NCI-H510A (cell line): ENCODE measurements at regions not wholly inside any gene's neighbourhood (a gene's known extent, or its start where the extent isn't known, plus 50 kb on each side); places are given as distances from the start of the nearest gene placed in this dataset.

Experiments used
- DNase-seq: peaks from one replicate; lab custom pipeline; 2025; lab: John Stamatoyannopoulos, UW

DNA sequence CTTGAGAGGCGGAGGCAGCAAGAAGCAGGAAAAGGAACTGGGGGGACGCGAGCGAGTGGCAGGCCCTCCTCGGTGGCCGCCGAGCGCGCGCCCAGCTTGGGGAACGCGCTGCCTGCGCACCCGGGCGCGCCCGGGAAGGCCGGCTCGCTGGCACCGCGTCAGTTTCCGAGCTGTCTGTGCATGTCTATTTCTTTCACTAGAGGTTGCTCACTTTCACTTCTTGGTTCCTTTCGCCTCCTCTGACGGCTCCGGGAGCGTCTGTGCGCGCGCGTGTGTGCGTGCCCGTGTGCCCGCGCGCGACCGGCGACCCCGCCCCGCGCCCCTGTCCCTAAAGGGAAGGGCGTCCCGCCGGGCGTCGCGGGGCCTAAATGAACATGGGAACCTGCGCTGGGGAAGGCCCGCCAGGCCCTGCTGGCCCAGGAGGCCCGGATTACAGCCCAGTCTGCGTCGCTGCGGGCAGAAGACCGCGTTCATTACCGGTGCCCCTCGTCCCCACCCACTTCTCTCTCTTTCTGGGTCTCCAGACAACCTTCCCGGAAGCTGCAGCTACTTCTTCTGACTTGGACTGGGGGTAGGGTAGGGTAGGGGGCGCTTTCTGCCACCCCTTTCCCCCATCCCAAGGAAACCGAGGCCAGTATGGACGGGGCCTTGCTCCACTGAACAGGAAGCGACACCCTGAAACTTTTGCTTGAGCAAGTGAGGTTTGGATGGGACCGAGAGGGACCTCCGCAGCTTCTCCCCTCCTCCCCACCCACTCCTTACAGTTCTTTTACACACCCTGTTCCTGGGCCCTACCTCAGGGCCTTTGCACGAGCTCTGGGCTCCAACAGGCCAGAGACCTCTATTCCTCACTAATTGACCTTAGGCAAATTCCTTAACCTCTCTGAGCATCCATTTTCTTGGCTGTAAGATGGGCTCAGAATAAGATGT is 205.8 kb upstream of the IER5L start:
- DNase-seq, result peak; percentile 72

DNA sequence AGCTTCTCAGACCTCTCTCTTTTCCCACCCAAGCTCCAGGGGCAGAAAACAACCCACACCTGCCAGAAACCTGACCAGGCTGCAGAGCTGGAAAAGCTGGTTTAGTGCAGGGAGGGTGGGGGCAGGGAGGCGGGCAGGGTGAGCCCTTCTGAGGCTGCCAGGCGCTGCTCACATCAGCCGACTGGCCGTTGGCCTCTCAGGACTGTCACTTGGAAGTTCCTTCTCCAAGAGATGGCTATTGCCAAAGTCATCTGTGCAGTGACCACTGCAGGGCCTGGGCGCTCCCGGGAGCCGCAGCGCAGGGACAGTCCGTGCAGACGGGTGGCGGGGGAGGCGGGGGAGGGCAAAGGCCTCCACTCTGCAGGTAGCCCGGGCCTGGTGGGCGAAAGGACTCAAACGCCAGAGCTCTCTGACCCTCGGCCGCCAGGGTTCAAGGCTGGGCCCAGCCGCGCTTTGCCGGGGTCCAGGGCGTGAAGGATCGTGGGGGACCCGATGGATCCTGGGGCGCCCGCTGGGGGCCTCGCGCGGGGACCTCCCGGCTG is 205.0 kb upstream of the IER5L start:
- peak; percentile 84 for DNase-seq

GRCh38 chr9:129382281-129383018 is 204.4 kb upstream of the IER5L start:
- peak; percentile 82 for DNase-seq

GRCh38 chr9:129381481-129381957 is 203.5 kb upstream of the IER5L start:
- DNase-seq, result no peak

DNA sequence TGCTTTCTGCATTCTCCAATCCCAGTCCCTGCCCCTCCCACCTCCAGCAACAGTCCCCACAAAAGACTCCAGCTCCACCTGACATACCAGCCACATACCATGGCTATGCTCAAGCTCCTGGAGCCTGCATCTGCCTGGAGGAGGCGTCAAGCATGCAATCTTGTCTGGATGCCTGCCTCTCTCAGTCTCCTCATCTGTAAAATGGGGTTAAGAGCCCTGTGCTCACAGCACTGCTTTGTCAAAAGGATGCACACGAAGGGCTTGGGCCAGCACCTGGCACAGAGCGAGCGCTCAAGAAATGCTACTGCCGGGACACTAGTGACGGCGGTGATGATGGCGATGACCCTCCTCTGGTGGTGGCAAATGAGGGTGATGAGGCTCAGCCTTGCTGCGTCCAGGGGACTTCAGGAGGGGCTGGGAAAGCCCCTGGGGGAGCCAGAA is 202.9 kb upstream of the IER5L start:
- no peak for DNase-seq

DNA sequence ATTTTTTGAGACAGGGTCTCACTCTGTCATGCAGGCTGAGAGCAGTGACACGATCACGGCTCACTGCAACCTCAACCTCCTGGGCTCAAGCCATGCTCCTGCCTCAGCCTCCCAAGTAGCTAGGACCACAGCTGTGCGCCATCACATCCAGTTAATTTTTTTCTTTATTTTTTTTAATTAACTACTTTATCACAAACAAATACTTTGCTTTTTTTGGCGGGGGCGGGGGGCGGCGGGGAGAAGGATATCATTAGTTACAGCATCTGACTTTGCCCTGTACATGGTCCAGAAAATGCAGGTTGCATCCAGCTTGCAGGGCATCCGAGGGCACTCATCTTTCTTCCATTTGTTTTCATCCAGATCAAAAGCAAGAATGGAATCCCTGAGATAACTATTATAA is 201.8 kb upstream of the IER5L start:
- no peak for DNase-seq

GRCh38 chr9:129379181-129379836 is 201.2 kb upstream of the IER5L start:
- no peak for DNase-seq

DNA sequence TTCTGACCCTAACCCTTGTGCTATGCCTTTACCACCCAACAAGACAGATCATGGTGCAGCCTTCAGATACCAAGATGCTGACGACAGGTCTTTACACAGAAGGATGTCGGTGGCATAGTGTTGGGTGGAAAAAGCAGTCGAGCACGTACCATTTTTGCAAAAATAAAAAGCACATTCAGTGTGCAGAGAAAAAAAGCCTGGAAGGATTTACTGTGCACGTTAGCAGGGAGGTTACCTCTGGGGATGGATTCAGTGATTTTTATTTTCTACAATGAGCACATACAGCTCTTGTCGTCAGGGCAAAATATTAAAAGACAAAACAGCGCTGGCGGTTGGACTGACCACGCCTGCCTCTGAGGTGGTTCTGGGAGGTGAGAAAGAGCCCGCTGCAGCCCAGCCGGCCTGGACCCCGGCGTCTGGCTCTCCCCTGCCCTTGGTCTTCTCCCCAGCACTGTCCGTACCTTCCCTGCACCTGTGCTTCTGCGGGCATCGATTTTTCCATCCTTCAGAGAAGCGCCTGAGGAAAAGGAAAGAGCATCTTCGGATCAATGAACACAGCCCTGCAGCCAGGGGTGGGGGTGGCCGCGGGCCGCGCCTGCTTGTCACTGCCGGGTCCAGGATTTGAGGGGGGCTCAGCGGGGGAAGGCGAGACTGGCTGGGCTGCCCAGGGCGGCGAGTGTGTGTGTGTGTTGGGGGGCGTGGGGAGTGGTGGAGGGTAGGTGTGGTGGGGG is 200.0 kb upstream of the IER5L start:
- DNase-seq, result no peak

- DNase-seq, result no peak
Measured at GRCh38 chr9:129377181-129377580, 199.1 kb upstream of the IER5L start.

DNA sequence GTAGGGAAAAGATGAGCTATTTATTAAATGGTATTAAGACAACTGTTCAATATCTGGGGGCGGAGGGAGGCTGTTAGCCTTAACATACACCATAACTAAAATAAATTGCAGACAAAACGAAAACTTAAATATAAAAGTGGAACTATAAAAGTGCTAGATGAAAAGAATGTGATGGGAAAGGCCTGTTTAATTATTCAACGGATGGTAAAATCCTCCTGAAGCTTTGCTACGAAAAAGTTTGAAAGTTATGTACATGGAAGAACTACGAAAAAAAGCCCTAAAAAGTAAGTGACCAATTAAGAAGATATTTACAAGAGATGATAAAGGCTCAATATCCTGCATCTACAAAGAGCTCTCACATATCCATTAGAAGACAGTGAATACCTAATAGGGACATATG is 197.8 kb upstream of the IER5L start:
- no peak for DNase-seq

DNA sequence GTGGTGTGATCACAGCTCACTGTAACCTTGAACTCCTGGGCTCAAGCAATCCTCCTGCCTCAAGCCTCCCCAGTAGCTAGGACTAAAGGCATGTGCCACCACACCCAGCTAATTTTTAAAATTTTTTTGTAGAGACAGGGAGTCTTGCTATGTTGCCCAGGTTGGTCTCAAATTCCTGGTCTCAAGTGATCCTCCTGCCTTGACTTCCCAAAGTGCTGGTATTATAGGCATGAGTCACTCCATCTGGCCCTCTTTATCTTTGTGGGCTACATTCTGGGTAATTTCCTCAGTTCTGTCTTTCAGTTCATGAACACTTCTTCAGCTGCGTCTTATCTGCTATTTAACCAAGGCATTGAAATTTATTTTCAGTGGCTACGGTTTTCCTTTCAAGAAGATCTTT is 196.6 kb upstream of the IER5L start:
- no peak for DNase-seq

- no peak for DNase-seq
Measured at GRCh38 chr9:129374231-129374630, 196.2 kb upstream of the IER5L start.

DNA sequence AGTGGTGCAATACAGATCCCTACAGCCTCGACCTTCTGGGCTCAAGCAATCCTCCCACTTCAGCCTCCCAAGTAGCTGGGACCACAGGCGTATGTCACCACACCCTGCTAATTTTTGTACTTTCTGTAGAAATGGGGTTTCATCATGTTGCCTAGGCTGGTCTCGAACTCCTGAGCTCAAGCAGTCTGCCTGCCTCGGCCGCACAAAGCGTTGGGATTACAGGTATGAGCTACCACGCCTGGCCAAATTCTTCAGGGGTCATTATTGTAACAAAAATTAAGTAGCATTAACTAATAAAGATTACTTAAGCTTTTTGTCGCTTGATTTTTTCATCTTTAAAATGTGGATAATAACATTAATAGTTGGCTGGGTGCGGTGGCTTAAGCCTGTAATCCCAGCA is 195.3 kb upstream of the IER5L start:
- no peak for DNase-seq

DNA sequence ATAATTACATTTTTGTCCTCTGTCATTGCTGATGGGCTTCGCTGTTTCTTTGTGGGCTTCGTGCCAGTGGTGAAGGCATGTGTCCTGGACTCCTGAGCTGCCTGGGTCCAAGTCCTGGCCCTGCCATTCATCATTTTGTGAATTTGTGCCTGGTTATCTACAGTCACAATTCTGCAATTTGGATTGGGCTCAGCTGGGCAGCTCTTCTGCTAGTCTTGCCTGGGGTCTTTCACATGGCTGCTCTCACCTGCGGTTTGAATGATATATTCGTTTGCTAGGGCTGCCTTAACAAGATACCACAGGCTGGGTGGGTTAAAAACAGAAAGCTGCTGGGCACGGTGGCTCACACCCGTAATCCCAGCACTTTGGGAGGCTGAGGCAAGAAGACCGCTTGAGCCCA is 192.7 kb upstream of the IER5L start:
- no peak for DNase-seq

DNA sequence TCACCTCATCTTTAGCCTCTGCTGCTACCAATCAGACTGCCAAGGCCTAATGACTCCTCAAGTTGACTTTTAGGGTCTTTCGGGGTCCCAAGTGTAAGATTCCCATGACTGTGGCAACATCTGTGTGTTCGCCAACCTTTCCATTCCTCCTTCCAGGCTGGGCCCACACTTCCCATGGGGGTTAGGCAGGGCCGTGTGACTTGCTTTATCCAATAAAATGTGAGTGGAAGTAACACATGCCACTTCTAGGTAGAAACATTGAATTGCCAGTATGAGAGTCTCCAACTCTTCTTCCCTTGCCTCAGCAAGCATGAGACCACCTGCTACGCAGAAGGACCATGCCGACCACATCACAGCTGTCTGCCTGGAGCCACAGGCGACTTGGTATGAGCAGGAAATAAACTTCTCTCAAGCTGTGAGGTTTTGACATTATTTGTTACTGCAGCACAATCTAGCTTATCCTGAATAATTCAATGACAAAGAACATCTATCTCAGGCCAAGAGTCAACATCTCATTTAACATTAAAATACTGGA is 190.4 kb upstream of the IER5L start:
- no peak for DNase-seq

GRCh38 chr9:129367287-129367686 is 189.2 kb upstream of the IER5L start:
- no peak for DNase-seq

DNA sequence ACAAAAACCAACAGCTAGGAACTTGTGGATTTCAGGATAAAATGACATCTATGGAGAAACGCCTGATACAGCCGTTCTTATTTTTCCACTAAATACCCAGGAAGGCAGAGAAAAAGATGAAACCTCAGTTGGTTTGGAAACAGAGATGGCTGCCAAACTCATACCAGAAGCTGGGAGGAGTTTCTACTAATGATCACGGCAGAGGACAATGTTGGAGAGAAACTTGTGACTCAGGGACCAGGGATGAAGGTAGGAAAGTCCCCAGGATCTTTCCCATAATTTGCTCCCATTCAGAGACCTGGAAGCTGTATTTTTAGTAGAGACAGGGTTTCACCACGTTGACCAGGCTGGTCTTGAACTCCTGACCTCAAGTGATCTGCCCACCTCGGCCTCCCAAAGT is 187.1 kb upstream of the IER5L start:
- no peak for DNase-seq

DNA sequence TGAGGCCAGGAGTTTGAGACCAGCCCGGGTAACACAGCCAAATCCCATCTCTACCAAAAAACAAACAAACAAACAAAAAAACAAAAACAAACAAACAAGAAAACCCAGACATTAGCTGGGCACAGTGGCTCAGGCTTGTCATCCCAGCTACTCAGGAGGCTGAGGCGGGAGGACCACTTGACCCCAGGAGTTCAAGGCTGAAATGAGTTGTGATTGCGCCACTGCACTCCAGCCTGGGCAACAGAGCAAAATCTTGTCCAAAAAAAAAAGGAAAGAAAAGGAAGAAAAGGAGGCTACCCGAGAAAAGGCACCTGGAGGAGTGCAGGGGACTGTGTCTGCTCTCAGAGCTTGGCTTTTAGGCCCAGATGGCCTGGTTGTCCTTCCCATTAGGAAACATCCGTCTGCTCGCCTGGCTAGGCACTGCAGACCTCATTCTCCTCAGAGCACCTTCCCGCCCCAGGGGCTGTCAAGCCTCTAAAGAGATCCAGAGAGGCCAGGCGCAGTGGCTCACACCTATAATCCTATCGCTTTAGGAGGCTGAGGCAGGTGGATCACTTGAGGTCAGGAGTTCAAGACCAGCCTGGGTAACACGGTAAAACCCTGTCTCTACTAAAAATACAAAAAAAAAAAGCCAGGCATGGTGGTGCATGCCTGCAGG is 185.3 kb upstream of the IER5L start:
- DNase-seq, result no peak

GRCh38 chr9:129362287-129363000 is 184.4 kb upstream of the IER5L start:
- peak; percentile 57 for DNase-seq

DNA sequence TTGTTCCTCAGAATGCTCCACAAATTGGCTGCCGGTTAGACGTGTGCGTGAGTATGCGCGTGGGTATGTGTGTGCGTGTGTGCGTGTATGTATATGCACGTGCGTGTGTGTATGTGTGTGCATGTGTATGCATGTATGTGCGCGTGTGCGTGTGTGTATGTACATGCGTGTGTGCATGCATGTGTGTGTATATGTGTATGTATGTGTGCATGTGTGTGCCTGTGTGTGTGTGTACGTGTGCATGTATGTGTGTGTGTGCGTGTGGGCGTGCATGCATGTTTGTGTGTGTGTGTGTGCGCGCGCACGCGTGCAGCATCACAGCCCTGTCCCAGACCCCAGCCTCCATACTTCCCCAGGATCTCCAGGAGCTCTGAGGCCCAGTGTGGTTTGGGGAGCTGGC is 183.1 kb upstream of the IER5L start:
- DNase-seq, result no peak
